GM19351 (cell line): ENCODE measurements at regions not wholly inside any gene's neighbourhood (a gene's known extent, or its start where the extent isn't known, plus 50 kb on each side); places are given as distances from the start of the nearest gene placed in this dataset.

Source experiments
- ATAC-seq: cut with Tn5 transposase; IDR thresholded peaks from one replicate; pipeline ENCODE4 v1.9.1; 2021; ENCODE audit warnings: mild to moderate bottlenecking, moderate library complexity; ENCODE audit not compliant: unreplicated experiment

DNA sequence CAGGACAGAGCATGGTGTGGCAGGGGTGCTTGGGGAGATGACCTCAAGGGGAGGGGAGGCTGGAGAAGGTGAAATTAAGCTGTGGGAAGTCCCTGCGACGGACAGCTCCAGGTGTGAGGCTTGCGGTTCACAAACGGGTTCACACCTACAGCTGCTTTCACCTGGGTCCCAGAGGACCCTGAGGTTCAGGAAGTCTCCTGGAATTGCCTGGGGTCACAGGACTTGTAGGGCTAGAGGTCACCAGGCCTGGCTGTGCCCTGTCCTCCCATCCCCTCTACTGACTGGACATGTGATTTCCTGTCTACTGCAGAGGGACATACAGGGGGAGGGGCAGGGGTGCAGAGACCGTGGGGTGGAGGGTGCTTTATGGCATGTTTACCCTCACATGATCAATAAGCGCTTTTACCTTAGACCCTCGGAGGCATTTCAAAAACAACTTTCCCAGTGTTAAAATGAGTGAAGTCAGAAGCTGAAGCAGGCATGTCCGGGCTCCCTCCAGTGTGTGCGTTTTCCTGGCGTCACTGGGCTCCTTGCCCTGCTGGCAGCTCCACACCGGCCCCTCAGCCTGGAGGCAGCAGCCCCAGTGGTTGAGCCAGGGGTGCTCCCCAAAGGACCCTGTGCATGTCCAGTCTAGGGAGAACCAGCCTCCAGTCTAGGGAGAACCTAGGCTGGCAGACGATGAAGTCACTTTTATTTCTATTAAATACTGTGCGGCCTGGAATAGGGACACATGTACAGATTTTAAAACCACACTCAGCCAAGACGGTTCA lies 66.6 kb upstream of the IGFBP3 start:
- ATAC-seq, result no peak

DNA sequence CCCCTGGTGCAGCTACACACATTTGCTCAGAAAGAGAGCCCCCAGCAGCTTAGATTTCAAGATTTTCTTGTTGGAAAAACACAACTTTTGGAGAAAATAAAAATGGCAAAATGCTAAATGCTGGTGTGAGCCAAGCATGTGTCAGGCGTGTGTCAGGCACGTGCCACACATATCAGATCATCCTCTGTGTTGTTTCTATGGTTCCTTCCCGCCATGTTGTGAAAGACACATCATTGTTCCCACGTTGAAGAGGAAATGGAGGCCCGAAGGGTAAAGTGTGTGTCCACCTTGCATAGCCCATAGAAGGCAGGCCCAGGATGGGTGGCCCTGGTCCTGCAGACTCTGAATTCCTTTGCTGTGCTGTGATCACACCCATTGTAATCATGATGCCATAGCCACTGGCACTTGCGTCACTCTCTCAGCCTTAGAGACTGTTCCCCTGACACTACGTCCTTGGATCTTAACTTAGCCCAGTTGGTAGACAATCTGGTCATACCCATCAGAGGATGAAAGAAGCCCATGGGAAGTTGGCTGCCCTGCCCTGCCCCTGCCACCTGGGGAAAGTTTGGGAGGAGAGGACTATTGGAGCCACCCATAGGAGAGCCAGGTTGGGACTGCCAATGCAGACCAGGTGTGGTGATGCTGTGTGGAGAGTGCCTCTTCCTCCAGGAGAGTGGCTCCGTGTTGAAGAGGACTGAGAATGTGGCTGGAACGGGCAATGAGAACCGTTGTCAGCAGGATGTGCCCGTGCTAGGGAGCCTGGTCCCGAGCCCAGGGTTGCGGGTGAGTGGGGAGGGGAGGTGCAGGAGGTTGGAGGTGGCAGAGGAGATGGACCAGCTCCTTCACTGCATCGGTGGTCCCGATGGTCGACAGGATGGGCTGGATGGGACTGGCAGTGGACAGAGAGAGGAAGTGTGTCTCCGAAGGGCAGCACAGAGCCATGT lies 65.6 kb upstream of the IGFBP3 start:
- no peak for ATAC-seq

DNA sequence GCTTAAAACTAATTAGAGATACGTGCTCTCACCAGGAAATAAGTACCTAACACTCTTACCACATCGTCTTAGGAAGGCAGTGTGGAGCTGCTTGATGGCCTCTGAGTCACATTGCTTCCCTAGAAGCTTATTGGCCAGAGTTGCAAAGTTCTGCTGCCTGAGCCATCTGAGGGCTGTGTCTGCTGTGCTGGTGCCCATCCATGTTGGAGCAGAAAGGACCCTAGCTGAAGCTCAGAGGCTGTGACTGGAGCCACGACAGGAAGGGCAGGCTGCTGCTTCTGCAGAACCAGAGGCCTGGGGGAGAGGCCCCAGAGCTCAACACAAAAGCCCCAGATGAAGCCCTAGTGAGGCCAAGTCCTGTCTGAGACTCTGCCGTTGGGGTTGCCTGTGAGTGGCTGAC lies 64.8 kb upstream of the IGFBP3 start:
- ATAC-seq, result no peak

DNA sequence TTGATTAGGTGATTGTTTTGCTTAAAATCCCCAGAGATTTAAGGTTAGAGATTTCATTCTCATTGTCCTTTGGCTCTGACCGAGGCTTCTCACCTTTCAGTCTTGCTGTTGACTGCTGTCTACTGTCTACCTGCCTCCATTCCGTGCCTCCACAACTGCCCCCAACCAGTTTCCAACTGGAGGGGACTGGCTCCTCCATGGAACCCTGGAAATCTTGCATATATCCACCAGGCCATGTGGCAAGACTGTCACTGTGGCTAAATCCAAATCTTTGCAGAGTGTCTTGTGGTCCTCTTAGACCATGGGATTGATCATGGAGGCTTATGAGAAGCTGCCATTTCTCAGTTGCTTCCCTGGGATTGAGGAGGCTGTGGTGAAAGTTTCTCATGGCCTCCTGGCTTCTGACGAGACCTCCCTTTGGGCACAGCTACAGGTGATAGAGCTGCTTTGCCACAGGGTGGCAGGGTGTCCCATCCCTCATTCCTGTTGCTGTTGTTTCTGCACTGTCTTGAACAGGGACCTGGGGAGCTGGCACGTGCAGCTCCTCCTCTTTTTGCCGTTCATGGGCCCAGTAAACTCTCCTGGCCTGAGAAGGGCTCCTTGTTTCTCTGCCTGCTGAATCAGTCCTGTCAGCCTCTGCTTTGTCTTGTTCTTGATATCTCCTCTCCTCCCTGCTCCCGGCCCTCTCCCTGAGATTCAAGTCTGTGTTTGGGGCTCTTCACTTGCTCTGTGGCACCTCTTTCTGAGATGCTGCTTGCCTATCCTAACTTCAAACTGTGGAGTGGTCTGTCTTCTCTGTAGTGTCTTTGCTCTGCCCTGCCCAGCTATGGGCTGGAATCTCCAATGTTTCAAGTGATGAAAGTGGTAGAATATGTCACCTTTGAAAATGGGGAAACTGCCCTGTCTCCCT lies 63.6 kb upstream of the IGFBP3 start:
- no peak for ATAC-seq

DNA sequence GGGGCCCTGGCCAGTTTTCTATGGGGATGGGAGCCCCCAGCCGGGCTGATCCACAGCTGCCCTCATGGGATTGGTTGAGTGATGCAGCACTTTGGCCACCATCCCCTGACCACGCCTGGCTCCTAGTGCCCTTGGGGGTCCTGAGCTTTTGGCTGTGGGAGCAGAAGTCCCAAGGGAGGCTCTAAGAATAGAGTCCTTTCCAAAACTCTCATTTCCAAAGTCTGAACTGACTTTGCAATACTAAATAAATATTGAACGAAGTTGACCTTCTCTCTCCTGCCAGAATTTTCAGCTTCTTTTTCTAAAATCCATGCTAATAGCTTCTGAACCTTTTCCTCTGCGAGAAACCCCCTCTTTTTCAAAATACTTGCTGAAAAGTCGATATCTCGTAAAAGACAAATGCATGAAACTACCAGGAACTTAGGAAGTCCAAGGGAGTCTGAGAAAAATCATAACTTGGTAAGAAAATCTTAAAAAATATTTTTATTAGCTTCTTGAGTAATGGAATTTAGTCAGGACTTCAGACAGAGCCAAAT lies 62.7 kb upstream of the IGFBP3 start:
- no peak for ATAC-seq

DNA sequence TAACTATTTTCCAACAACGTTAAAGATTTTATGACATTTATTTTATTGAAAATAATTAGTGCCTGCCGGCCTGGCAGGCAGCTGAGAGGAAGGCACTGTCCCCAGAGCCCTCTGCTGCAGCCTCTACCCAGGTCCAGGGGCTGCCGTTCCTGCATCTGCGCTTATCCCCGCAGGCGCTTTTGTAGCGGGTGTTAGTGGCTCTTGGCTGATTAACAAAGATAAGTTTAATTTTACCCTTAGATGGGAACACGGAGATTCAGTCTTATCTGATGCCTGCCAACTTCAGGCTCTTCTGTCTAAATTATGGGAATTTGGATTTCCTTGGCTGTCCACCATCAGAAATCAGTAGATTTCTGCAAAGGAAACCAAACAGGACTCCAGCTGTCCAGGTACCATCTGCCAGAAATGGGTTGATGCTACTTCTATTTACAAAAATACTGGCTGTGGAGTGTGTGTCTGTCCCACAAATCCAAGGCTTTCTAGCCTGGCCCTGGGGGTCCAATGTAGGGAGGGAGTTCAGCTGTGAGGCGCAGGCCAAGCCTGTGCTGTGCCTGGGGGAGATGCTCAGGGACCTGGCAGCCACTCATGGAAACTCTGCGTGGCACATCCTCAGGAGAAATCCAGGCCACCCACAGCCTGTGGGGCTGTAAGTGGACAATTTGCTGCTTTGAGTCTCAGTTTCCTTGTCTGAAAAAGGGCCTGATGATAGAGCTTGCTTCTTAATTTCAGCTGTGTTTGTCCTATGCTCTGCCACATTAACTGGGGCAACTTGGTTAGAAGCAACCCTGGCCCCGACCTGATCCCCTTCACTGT lies 62.0 kb upstream of the IGFBP3 start:
- ATAC-seq, result no peak

DNA sequence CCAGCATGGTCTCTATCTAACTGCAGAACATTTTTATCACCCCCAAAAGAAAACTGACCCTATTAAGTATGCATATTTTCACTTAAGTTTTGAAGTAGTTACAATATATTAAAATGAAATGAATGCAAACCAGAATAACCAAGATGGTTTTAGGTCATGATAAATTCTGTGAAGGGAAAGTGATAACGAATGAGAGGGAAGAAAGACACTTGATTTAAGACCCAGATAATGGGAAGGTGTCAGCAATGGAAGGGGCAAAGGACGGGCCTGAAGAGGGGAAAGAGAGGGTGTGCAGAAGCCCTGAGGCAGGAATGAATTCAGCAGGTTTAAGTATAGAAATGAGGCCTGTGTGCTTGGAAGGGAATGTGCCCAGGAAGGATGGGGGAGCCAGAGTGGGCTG lies 61.1 kb upstream of the IGFBP3 start:
- ATAC-seq, result no peak

DNA sequence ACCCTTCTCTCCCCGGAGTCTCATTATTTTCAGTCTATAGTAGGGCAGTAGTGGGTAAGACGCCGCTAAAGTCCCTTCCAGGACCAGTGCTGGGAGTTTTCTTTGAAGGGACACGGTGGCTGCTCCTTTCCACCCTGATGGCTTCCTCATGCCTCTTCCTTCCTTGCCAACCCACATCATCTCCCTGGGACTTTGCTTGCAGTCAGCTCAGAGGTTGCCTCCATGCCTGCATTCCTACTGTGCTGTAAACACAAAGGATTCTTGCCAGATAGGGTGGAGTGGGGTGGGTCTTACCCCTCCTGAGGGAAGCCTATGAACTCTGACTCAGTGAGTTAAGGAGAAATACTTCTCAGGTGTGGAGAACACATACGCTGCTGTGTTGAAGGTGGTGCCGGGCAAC lies 59.9 kb upstream of the IGFBP3 start:
- no peak for ATAC-seq

DNA sequence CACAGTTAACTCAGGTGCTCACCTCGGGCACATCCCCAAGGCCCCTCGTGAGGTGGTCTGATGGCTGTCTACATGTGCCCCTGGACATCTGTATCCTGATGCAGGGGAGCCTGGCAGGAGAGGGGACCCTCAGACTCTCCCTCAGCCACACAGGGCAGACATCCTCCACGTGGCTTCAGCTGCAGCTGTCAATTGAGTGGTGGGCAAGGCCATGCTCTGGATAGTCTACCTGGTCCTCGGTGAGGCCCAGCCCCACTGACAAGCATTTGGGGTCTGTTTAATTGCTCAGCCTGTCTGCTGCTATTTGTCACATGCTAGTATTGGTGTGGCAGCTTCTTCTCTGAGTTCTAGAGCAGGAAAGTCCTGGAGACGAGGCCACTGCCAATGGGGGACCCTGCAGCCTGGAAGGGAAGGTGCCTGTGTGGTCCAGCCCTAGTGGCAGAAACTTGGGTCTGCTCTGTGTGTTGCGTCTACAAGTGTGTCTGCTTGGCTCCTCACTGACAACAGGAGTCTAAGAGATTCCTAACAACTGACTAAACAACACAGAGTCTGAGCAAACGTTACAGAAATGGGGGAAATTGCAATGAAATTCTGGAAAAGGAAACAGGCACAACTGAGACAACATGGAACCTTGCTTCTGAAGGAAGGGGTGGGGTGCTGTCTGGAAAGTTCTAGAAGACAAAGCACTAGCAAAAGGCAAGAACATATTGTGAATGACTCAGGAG lies 59.3 kb upstream of the IGFBP3 start:
- ATAC-seq, result no peak

DNA sequence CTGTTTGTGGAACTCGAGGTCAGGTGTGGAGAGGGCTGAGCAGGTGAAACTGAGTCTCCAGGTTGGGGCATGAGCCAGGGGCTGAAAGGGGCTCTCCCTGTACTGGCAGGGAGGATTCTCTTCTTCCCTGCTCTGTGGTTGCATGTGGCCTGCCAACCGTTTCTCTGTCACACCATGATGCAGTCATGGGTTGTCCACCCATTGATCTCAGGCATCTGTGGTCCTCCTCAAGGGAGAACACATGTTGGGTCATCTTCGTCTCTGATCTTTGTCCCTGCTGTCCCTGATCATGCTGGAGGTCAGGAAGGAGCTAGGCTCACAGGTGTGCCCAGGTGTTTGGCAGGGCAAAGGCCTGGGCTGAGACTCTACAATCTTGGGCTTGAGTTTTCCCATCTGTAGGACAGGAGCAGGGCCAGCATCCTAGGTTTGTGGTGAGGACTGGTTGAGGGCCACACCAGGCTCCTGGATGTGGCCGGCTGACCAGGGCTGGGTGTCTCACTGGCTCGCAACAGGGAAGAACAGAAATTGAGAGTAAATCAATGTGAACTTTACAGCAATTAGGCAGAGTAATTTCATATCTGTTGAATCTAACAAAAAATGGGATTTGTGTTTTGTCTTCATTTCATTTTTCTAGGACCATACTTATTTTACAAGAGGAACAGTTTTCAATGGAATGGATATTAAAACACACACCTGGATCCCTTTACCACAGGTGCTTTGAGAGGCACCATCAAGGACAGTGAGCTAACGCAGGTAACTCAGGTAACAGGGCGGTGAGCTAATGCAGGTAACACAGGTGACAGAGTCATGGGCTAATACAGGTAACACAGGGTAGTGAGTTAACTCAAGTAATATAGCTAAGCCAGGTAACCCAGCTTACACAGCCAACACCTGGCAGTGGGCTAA lies 58.5 kb upstream of the IGFBP3 start:
- ATAC-seq, result no peak

DNA sequence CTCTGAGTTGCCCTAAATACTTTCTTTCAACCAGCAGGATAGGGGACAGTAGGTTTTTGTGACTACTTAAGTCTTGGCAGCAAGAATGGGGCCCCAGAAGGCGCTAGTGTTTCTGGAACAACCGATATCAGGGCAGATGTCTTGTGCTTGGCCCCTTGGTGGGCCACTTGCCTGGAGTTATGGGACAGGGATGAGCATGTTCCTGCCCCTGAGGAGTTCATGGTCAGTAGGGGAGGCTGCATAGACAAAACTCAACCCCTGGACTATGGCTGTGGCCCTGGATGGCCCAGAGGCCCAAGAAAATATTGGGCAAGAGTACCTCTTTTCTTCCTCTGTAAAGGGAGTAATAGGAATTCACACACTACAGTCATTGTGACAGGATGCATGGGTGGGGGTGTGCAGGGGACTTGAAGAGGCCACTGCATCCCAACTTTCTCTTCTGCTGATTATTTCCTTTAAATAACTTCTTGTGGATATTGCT lies 57.7 kb upstream of the IGFBP3 start:
- peak; percentile 1 for ATAC-seq

DNA sequence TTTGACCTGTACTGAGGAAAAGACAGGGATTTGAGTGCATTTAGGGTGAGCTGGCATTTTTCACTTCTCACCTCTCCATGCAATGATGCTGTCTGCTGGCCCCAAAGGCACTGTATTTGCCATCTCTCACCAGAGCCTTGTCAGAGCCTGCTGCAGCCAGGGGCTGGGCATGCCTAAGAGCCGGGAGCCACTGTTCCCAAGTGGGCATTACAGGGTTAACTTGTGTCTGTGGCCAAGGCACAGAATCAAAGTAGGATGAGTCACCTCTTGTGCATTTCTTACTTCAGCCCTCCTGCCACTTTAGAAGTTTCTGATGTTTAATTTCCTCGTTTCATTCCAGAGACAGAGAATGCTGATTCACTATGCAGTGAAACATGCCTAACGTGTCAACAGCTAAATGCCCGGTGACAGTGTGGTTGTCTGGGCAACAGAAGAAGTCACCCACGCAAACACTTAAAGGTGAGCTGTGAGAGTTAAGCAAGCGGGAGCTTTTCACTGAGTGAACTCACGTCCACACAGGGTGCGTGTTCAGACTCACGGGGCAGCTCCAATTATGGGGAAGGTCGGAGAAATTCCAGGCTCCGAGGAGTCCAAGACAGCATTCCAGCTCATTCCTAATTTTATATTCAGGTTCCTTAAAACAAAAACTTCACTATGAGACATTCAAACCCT lies 57.1 kb upstream of the IGFBP3 start:
- peak; percentile 79 for ATAC-seq

DNA sequence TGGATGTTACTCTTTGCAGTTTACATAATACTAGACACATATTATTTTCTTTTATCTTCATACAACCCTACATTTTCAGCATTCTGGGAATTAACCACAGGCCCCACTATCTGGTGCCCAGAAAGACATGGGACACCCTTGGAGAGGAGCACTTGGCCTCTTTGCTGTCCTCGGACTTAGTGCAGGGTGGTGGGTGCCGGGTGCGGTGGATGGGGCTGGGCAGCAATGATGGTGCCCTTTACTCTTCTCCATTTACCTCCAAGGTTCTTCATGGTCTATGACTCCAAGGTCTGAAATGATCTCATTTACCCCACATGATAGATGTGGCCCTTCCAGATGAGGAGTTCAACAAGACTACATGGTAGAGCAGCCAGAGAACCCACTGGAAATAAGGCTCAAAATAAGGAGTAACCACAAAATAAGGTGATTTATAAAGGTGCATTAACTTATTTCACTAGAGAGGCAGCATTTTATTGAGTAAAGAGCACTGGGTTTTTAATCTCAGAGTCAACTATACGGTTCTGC lies 56.2 kb upstream of the IGFBP3 start:
- no peak for ATAC-seq

DNA sequence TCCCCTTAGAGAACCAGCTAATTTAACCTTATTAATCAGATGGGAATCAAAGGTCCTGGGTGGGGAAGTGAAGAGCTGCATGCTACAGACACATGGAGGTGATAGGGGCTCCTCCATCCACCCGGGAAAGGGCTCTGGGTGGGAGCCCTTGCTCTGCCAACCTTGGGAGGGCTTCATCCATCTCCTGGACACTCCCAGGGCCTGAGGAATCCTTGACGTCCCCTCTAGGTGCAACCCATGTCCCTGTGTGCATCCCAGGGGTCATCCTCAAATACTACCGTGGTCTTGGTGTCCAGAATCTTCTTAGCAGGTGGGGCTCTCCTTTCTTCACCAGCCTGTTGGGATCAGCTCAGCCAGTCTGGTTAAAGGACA lies 55.4 kb upstream of the IGFBP3 start:
- no peak for ATAC-seq

DNA sequence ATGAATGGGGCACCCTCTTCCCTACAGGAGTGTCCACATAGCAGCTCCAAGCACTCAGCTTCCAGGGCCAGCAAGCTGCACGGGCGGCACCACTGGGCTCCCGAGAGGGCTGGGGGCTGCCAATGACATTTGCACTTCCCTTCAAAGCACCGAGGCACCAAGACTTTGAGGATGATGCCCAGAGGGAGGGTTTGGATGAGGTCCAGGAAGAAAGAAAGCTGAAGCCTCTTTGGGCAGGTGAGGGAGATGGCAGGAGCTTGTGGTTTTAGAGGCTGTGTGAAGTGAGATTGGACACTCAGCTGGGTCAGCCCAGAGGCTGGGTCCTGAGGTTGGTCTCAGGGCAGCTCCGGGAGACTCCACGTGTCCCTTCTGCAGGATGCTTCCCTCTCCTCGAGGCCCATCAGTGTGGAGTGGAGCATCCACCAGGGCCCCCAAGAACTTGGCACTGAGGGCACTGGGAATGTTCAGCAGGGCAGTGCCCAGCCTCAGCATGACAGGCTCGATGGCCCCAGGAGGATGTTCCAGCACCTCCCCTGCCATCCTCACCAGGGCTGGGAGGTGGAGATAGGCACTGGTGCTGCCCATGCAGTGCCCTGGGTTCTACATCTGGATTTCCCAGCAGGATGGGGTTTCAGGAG lies 54.9 kb upstream of the IGFBP3 start:
- ATAC-seq, result no peak

DNA sequence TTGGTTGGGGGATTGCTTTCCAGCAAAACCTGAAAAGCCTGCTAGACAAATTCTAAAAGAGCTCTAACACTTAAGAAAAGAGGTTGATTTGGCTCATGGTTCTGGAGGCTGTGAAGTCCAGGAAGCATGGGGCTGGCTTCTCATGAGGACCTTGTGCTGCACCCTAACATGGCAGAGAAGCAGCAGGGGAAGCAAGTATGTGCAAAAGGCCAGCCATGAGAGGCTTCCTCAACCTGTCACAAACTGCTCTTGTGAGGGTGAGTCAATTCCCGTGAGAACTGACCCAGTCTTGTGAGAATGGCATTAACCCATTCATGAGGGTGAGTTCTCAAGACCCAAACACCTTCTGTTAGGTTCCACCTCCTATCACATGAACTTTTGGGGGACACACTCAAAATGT lies 54.3 kb upstream of the IGFBP3 start:
- no peak for ATAC-seq
